ENCODE measurements at regions not wholly inside any gene's neighbourhood (a gene's known extent, or its start where the extent isn't known, plus 50 kb on each side); places are given as distances from the start of the nearest gene placed in this dataset.

GRCh38 chr3:70853161-70853944 lies 540.9 kb upstream of the MDFIC2 start:
- ATAC-seq = no peak
- no peak for DNase-seq
- intact Hi-C loops (cut with micrococcal nuclease) = no loop called here

- intact Hi-C loops (cut with micrococcal nuclease) = no loop called here
- no peak for DNase-seq
- peak; percentile 76 for ATAC-seq
Measured at GRCh38 chr3:70849911-70850699, 537.7 kb upstream of the MDFIC2 start.

GRCh38 chr3:70840106-70840870 lies 527.9 kb upstream of the MDFIC2 start:
- ATAC-seq (no peak), DNase-seq (no peak)
- intact Hi-C loops (cut with micrococcal nuclease) = no loop called here

- DNase-seq (no peak), ATAC-seq (peak; percentile 17)
- intact Hi-C loops (cut with micrococcal nuclease) = no loop called here
Measured at GRCh38 chr3:70833239-70833960, 521.0 kb upstream of the MDFIC2 start.

- ATAC-seq (peak; percentile 10), DNase-seq (no peak)
- intact Hi-C loops (cut with micrococcal nuclease) = no loop called here
Measured at GRCh38 chr3:70832834-70833205, 520.4 kb upstream of the MDFIC2 start.

GRCh38 chr3:70832089-70832833 lies 519.8 kb upstream of the MDFIC2 start:
- ATAC-seq = peak; percentile 91
- DNase-seq = peak; percentile 28
- intact Hi-C loops (cut with micrococcal nuclease) = no loop called here

- no peak for DNase-seq
- intact Hi-C loops (cut with micrococcal nuclease) = no loop called here
- ATAC-seq = peak; percentile 31
Measured at GRCh38 chr3:70829092-70829491, 516.7 kb upstream of the MDFIC2 start.

- intact Hi-C loops (cut with micrococcal nuclease) = no loop called here
- ATAC-seq (no peak), DNase-seq (no peak)
Measured at GRCh38 chr3:70824773-70825172, 512.3 kb upstream of the MDFIC2 start.

GRCh38 chr3:70824078-70824477 lies 511.6 kb upstream of the MDFIC2 start:
- DNase-seq (no peak), ATAC-seq (no peak)
- intact Hi-C loops (cut with micrococcal nuclease) = no loop called here

GRCh38 chr3:70823622-70824021 lies 511.2 kb upstream of the MDFIC2 start:
- intact Hi-C loops (cut with micrococcal nuclease) = no loop called here
- ATAC-seq (no peak), DNase-seq (no peak)

GRCh38 chr3:70822669-70823068 lies 510.2 kb upstream of the MDFIC2 start:
- intact Hi-C loops (cut with micrococcal nuclease) = no loop called here
- DNase-seq (no peak), ATAC-seq (no peak)

GRCh38 chr3:70821602-70822001 lies 509.2 kb upstream of the MDFIC2 start:
- intact Hi-C loops (cut with micrococcal nuclease) = no loop called here
- DNase-seq = no peak
- no peak for ATAC-seq

GRCh38 chr3:70820397-70820796 lies 508.0 kb upstream of the MDFIC2 start:
- ATAC-seq (no peak), DNase-seq (no peak)
- intact Hi-C loops (cut with micrococcal nuclease) = no loop called here

GRCh38 chr3:70818145-70818544 lies 505.7 kb upstream of the MDFIC2 start:
- DNase-seq = no peak

GRCh38 chr3:70816346-70816745 lies 503.9 kb upstream of the MDFIC2 start:
- ATAC-seq = no peak
- intact Hi-C loops (cut with micrococcal nuclease) = no loop called here
- DNase-seq = no peak

More at GRCh38 chr3:70818145-70818544, 505.7 kb upstream of the MDFIC2 start:
- no peak for ATAC-seq
- intact Hi-C loops (cut with micrococcal nuclease) = no loop called here

GRCh38 chr3:70815817-70816216 lies 503.4 kb upstream of the MDFIC2 start:
- DNase-seq (no peak), ATAC-seq (no peak)
- intact Hi-C loops (cut with micrococcal nuclease) = no loop called here

- intact Hi-C loops (cut with micrococcal nuclease) = no loop called here
- DNase-seq (no peak), ATAC-seq (no peak)
Measured at GRCh38 chr3:70813311-70813710, 500.9 kb upstream of the MDFIC2 start.

GRCh38 chr3:70811880-70812279 lies 499.4 kb upstream of the MDFIC2 start:
- ATAC-seq = peak; percentile 76
- intact Hi-C loops (cut with micrococcal nuclease) = no loop called here
- no peak for DNase-seq

- no peak for DNase-seq
- intact Hi-C loops (cut with micrococcal nuclease) = no loop called here
- no peak for ATAC-seq
Measured at GRCh38 chr3:70808881-70809280, 496.4 kb upstream of the MDFIC2 start.
